ENCODE measurements at regions not wholly inside any gene's neighbourhood (a gene's known extent, or its start where the extent isn't known, plus 50 kb on each side); places are given as distances from the start of the nearest gene placed in this dataset.

DNA sequence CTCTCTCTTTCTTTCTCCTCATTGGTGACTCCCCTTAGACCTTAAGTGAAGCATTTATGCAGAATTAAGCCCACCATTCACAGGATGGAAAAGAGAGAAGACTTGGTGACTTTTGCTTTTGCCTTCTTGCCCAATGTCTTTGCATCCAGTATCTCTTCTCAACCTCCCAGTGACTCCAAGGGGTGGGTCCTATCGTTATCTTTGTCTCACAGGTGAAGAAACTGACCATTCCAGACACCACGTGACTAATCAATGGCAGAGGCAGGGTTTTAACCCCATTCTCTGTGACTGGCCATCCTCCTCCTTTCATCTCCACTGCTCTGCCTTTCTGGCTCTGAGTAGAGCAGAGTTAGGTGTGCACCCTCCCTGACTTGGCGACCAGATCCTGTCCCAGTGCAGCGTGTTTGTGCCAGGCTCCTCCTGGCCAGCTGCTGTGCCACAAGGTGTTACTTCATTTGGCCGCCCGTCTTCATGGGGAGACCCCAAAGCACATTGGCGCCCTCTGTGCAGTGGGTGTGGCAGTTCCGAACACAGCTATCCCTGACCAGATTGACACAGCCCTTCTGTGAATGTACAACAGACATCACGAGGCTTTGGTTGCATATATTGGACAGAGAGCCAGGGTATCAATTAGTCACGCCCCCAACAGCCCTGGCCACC, 501.3 kb downstream of the CD83 start:
- TF ChIP-seq TCF4 (CRISPR knock-in tag; IDR thresholded peaks at IDR 0.05; ENCODE audit: borderline replicate concordance) (no peak), RARB (CRISPR knock-in tag; IDR thresholded peaks at IDR 0.05) (no peak), CSDC2 (CRISPR knock-in tag; IDR thresholded peaks at IDR 0.05) (no peak), ZNF8 (CRISPR knock-in tag; IDR thresholded peaks at IDR 0.05) (no peak), ZFP3 (CRISPR knock-in tag; IDR thresholded peaks at IDR 0.05) (no peak), PATZ1 (CRISPR knock-in tag; IDR thresholded peaks at IDR 0.05; ENCODE audit: borderline replicate concordance) (no peak), BACH2 (CRISPR knock-in tag; IDR thresholded peaks at IDR 0.05; ENCODE audit: borderline replicate concordance) (no peak), SNAI2 (CRISPR knock-in tag; IDR thresholded peaks at IDR 0.05) (no peak), PPARA (CRISPR knock-in tag; IDR thresholded peaks at IDR 0.05; ENCODE audit: borderline replicate concordance) (no peak), GLIS3 (CRISPR knock-in tag; IDR thresholded peaks at IDR 0.05) (no peak), ISL1 (CRISPR knock-in tag; IDR thresholded peaks at IDR 0.05) (no peak), ESRRG (CRISPR knock-in tag; IDR thresholded peaks at IDR 0.05) (no peak), ZC3H10 (CRISPR knock-in tag; IDR thresholded peaks at IDR 0.05) (no peak), OSR1 (CRISPR knock-in tag; IDR thresholded peaks at IDR 0.05) (no peak)
- TF ChIP-seq, protein P1, sequence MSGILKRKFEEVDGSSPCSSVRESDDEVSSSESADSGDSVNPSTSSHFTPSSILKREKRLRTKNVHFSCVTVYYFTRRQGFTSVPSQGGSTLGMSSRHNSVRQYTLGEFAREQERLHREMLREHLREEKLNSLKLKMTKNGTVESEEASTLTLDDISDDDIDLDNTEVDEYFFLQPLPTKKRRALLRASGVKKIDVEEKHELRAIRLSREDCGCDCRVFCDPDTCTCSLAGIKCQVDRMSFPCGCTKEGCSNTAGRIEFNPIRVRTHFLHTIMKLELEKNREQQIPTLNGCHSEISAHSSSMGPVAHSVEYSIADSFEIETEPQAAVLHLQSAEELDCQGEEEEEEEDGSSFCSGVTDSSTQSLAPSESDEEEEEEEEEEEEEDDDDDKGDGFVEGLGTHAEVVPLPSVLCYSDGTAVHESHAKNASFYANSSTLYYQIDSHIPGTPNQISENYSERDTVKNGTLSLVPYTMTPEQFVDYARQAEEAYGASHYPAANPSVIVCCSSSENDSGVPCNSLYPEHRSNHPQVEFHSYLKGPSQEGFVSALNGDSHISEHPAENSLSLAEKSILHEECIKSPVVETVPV (CRISPR knock-in tag; IDR thresholded peaks at IDR 0.05): no peak
- ATAC-seq: no peak

DNA sequence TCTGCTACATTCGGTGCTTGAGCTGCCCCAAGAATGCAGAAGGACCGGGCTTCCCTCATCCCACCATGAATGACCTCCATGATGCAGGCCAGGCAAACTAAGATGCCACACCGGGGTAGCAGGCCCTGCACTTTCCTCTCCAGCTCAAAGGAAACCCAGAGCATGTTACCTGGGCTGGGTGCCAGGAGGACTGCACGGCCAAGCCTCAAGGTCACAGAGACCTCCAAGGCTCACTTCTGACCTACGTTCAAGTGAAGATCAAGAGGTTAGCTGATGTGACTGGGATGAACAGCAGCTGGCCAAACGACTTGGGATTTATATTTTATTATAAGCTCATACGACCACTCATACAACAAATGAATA, 501.8 kb downstream of the CD83 start:
- TF ChIP-seq, protein P1 (CRISPR knock-in tag; IDR thresholded peaks at IDR 0.05): no peak
- TF ChIP-seq BACH2 (CRISPR knock-in tag; IDR thresholded peaks at IDR 0.05; ENCODE audit: borderline replicate concordance) (no peak), PPARA (CRISPR knock-in tag; IDR thresholded peaks at IDR 0.05; ENCODE audit: borderline replicate concordance) (no peak), ZNF70 (CRISPR knock-in tag; IDR thresholded peaks at IDR 0.05) (no peak), TOX (CRISPR knock-in tag; IDR thresholded peaks at IDR 0.05; ENCODE audit: borderline replicate concordance) (no peak), ZNF565 (CRISPR knock-in tag; conservative IDR thresholded peaks at IDR 0.05; ENCODE audit: low read depth) (no peak), RARB (CRISPR knock-in tag; IDR thresholded peaks at IDR 0.05) (no peak), SNAI2 (CRISPR knock-in tag; IDR thresholded peaks at IDR 0.05) (no peak), OSR1 (CRISPR knock-in tag; IDR thresholded peaks at IDR 0.05) (no peak), TSHZ2 (CRISPR knock-in tag; IDR thresholded peaks at IDR 0.05) (no peak), ZNF8 (CRISPR knock-in tag; IDR thresholded peaks at IDR 0.05) (no peak), ISL1 (CRISPR knock-in tag; IDR thresholded peaks at IDR 0.05) (no peak), ZFP30 (CRISPR knock-in tag; IDR thresholded peaks at IDR 0.05) (no peak), ARNTL (CRISPR knock-in tag; IDR thresholded peaks at IDR 0.05; ENCODE audit: borderline replicate concordance, low read depth) (no peak), CSDC2 (CRISPR knock-in tag; IDR thresholded peaks at IDR 0.05) (no peak), CREB5 (CRISPR knock-in tag; IDR thresholded peaks at IDR 0.05; ENCODE audit: low read depth) (no peak), POU6F1 (CRISPR knock-in tag; IDR thresholded peaks at IDR 0.05; ENCODE audit: borderline replicate concordance, low read depth) (no peak), TCF4 (CRISPR knock-in tag; IDR thresholded peaks at IDR 0.05; ENCODE audit: borderline replicate concordance) (no peak), PATZ1 (CRISPR knock-in tag; IDR thresholded peaks at IDR 0.05; ENCODE audit: borderline replicate concordance) (no peak), ZC3H10 (CRISPR knock-in tag; IDR thresholded peaks at IDR 0.05) (no peak)
- ATAC-seq: no peak
